GM10248 (cell line): ENCODE measurements at regions not wholly inside any gene's neighbourhood (a gene's known extent, or its start where the extent isn't known, plus 50 kb on each side); places are given as distances from the start of the nearest gene placed in this dataset.

Experiments used
- CTCF ChIA-PET: fragments of 300-600 bp; sonication (Branson Sonifier 250); formaldehyde crosslinking; extraction: SDS; loops from one replicate; lab custom pipeline; 2021; ENCODE audit warnings: antibody characterized with exemption; lab: Yijun Ruan, JAX
- POLR2A ChIA-PET: fragments of 350-650 bp; sonication (Branson Sonifier 250); formaldehyde crosslinking; extraction: SDS; loops from one replicate; lab custom pipeline; 2020; ENCODE audit warnings: antibody characterized with exemption; lab: Yijun Ruan, JAX
- DNase-seq: peaks from one replicate; pipeline ENCODE4 v3.0.0; 2012; ENCODE audit errors: extremely low spot score
- CTCF ChIP-seq: IDR thresholded peaks from 2 replicates; pipeline ENCODE4 v1.5.1; 2012; ENCODE audit warnings: mild to moderate bottlenecking, low read depth; ENCODE audit errors: extremely low read depth, missing control alignments, control extremely low read depth

- CTCF ChIA-PET, result interaction anchor here (1.3 kb wide), 1 partner anchor 18 kb away, joined by 3 read pairs; no protein-coding TSS in a partner anchor
- POLR2A ChIA-PET, result no interaction called here
- DNase-seq, result no peak
- TF ChIP-seq CTCF, result no peak
These were observed 78.2 kb upstream of the BNC1 start for GRCh38 chr15:83362706-83363105.

GRCh38 chr15:83364501-83364900 lies 80.0 kb upstream of the BNC1 start:
- TF ChIP-seq CTCF, result no peak
- ChIA-PET CTCF (no interaction called here), POLR2A (no interaction called here)
- no peak for DNase-seq

- ChIA-PET CTCF (interaction anchor here (1.1 to 1.3 kb wide), 2 partner anchors 9 to 118 kb away, joined by 3 to 4 read pairs; no protein-coding TSS in a partner anchor), POLR2A (no interaction called here)
- TF ChIP-seq CTCF, result no peak
- no peak for DNase-seq
These were observed 81.0 kb upstream of the BNC1 start for GRCh38 chr15:83365370-83365938.

GRCh38 chr15:83372434-83372891 lies 74.7 kb upstream of the SH3GL3 start:
- ChIA-PET POLR2A (no interaction called here), CTCF (interaction anchor here (2.2 to 2.7 kb wide), 2 partner anchors 124 to 363 kb away, joined by 7 to 11 read pairs; no protein-coding TSS in a partner anchor)
- DNase-seq, result no peak
- no peak for TF ChIP-seq CTCF

- ChIA-PET CTCF (interaction anchor here (2.0 kb wide), 1 partner anchor 10 kb away, joined by 7 read pairs; no protein-coding TSS in a partner anchor), POLR2A (no interaction called here)
- no peak for TF ChIP-seq CTCF
- DNase-seq, result no peak
These were observed 68.1 kb upstream of the SH3GL3 start for GRCh38 chr15:83378921-83379578.

- DNase-seq, result no peak
- no peak for TF ChIP-seq CTCF
- POLR2A ChIA-PET, result no interaction called here
- CTCF ChIA-PET, result interaction anchor here (1.6 to 2.0 kb wide), 2 partner anchors 10 to 13 kb away, joined by 5 to 7 read pairs; no protein-coding TSS in a partner anchor
These were observed 67.6 kb upstream of the SH3GL3 start for GRCh38 chr15:83379579-83379959.
